HUES64 (cell line): ENCODE measurements at regions not wholly inside any gene's neighbourhood (a gene's known extent, or its start where the extent isn't known, plus 50 kb on each side); places are given as distances from the start of the nearest gene placed in this dataset.

Experiments
- H3K27ac ChIP-seq: 2 replicates; pipeline ENCODE4 v1.7.0; 2013; ENCODE audit warnings: low read depth, low read length, inconsistent platforms
- H3K27me3 ChIP-seq: 2 replicates; pipeline ENCODE4 v1.6.1; 2013; ENCODE audit warnings: mild to moderate bottlenecking, low read length; ENCODE audit not compliant: insufficient read depth
- H3K36me3 ChIP-seq: 2 replicates; pipeline ENCODE4 v1.6.1; 2013; ENCODE audit warnings: mild to moderate bottlenecking, low read length; ENCODE audit not compliant: insufficient read depth
- H3K4me1 ChIP-seq: 2 replicates; pipeline ENCODE4 v1.6.1; 2013; ENCODE audit warnings: mild to moderate bottlenecking, low read length, moderate library complexity; ENCODE audit not compliant: insufficient read depth
- H3K4me3 ChIP-seq: 2 replicates; pipeline ENCODE4 v1.5.1; 2013; ENCODE audit warnings: mild to moderate bottlenecking, low read length, moderate library complexity
- H3K9ac ChIP-seq: 2 replicates; pipeline ENCODE4 v1.6.1; 2013; ENCODE audit warnings: mild to moderate bottlenecking, low read depth, low read length
- H3K9me3 ChIP-seq: 2 replicates; pipeline ENCODE4 v1.6.1; 2013; ENCODE audit warnings: low read depth, low read length; ENCODE audit not compliant: insufficient read depth
- WGBS: fragments of 150-250, 120-280 bp; methylation state at CpG from one replicate; pipeline ENCODE4 v1.1.7; 2013; ENCODE audit warnings: missing lambda C conversion rate; 5-methylcytosine and 5-hydroxymethylcytosine counted together

GRCh38 chr21:26652854-26653253 lies 79.8 kb upstream of the CYYR1 start:
- WGBS, result 100% methylated on average over 1 of the region's 1 CpG
- Histone ChIP-seq H3K9ac (no peak overlapping the region), H3K36me3 (no peaks in the 10 kb centered on the region), H3K27me3 (no peaks in the 10 kb centered on the region), H3K27ac (no peak overlapping the region), H3K4me1 (no peaks in the 10 kb centered on the region), H3K4me3 (no peak overlapping the region), H3K9me3 (no peaks in the 10 kb centered on the region)

GRCh38 chr21:26641062-26641461 lies 68.0 kb upstream of the CYYR1 start:
- WGBS, result 86% methylated on average over 1 of the region's 1 CpG

GRCh38 chr21:26637201-26637745 lies 64.2 kb upstream of the CYYR1 start:
- H3K4me3 ChIP-seq, result no peak overlapping the region
- H3K4me1 ChIP-seq, result no peaks in the 10 kb centered on the region
- no peaks in the 10 kb centered on the region for H3K36me3 ChIP-seq
- H3K9ac ChIP-seq, result no peak overlapping the region
- peaks cover 3% of the 10 kb centered on the region; the same call in 1 of the 2 replicates for H3K27me3 ChIP-seq
- no peak overlapping the region for H3K27ac ChIP-seq
- 0 out of 2 replicates have a peak, but pooled peaks cover 8% of the 10 kb centered on the region for H3K9me3 ChIP-seq
- WGBS, result 98% methylated on average over 3 of the region's 4 CpGs

More at GRCh38 chr21:26641062-26641461, 68.0 kb upstream of the CYYR1 start:
- Histone ChIP-seq H3K4me3 (no peak overlapping the region), H3K9me3 (0 out of 2 replicates have a peak, but pooled peaks cover 8% of the 10 kb centered on the region), H3K27me3 (peaks cover 6% of the 10 kb centered on the region; the same call in 1 of the 2 replicates), H3K4me1 (no peaks in the 10 kb centered on the region), H3K9ac (no peak overlapping the region), H3K36me3 (no peaks in the 10 kb centered on the region), H3K27ac (no peak overlapping the region)

GRCh38 chr21:26635681-26636080 lies 62.6 kb upstream of the CYYR1 start:
- 77% methylated on average over 3 of the region's 3 CpGs for WGBS
- Histone ChIP-seq H3K4me3 (no peak overlapping the region), H3K27me3 (no peaks in the 10 kb centered on the region; the same call in 1 of the 2 replicates), H3K27ac (no peak overlapping the region), H3K36me3 (no peaks in the 10 kb centered on the region), H3K9me3 (0 out of 2 replicates have a peak, but pooled peaks cover 8% of the 10 kb centered on the region), H3K9ac (no peak overlapping the region), H3K4me1 (no peaks in the 10 kb centered on the region)

GRCh38 chr21:26632691-26633090 lies 59.6 kb upstream of the CYYR1 start:
- Histone ChIP-seq H3K27me3 (no peaks in the 10 kb centered on the region), H3K27ac (no peak overlapping the region), H3K4me1 (no peaks in the 10 kb centered on the region), H3K4me3 (no peak overlapping the region), H3K9ac (no peak overlapping the region), H3K36me3 (no peaks in the 10 kb centered on the region), H3K9me3 (no peaks in the 10 kb centered on the region)
- 70% methylated on average over 2 of the region's 2 CpGs for WGBS

- Histone ChIP-seq H3K36me3 (no peaks in the 10 kb centered on the region), H3K4me1 (no peaks in the 10 kb centered on the region), H3K9ac (no peak overlapping the region), H3K4me3 (no peak overlapping the region), H3K27me3 (no peaks in the 10 kb centered on the region), H3K27ac (no peak overlapping the region), H3K9me3 (no peaks in the 10 kb centered on the region)
- WGBS, result 93% methylated on average over 14 of the region's 14 CpGs
These were observed 53.1 kb upstream of the CYYR1 start for GRCh38 chr21:26626187-26626586.

GRCh38 chr21:26624983-26625519 lies 52.0 kb upstream of the CYYR1 start:
- no peaks in the 10 kb centered on the region for H3K9me3 ChIP-seq
- no peaks in the 10 kb centered on the region for H3K27me3 ChIP-seq
- 81% methylated on average over 6 of the region's 6 CpGs for WGBS
- H3K4me1 ChIP-seq, result no peaks in the 10 kb centered on the region
- no peaks in the 10 kb centered on the region for H3K36me3 ChIP-seq
- no peak overlapping the region for H3K4me3 ChIP-seq
- H3K9ac ChIP-seq, result no peak overlapping the region
- H3K27ac ChIP-seq, result no peak overlapping the region
